ENCODE measurements at regions not wholly inside any gene's neighbourhood (a gene's known extent, or its start where the extent isn't known, plus 50 kb on each side); places are given as distances from the start of the nearest gene placed in this dataset.

- TF ChIP-seq POLR2A (IDR thresholded peaks at IDR 0.05; ENCODE audit: borderline replicate concordance, extremely low read depth, insufficient read depth, insufficient read length) (no peak), YY1 (IDR thresholded peaks at IDR 0.05; ENCODE audit: extremely low read depth, insufficient replicate concordance, low read depth, low read length) (no peak), FOSL1 (IDR thresholded peaks at IDR 0.05; ENCODE audit: low read depth) (no peak), JUND (IDR thresholded peaks at IDR 0.05) (no peak), SIN3A (IDR thresholded peaks at IDR 0.05; ENCODE audit: low read depth) (no peak), EZH2phosphoT487 (IDR thresholded peaks at IDR 0.05; ENCODE audit: borderline replicate concordance) (no peak), EGR1 (IDR thresholded peaks at IDR 0.05; ENCODE audit: low read depth) (no peak), ATF3 (IDR thresholded peaks at IDR 0.05) (no peak), RAD21 (IDR thresholded peaks at IDR 0.05; ENCODE audit: low read depth) (no peak)
- TF ChIP-seq, protein P1, sequence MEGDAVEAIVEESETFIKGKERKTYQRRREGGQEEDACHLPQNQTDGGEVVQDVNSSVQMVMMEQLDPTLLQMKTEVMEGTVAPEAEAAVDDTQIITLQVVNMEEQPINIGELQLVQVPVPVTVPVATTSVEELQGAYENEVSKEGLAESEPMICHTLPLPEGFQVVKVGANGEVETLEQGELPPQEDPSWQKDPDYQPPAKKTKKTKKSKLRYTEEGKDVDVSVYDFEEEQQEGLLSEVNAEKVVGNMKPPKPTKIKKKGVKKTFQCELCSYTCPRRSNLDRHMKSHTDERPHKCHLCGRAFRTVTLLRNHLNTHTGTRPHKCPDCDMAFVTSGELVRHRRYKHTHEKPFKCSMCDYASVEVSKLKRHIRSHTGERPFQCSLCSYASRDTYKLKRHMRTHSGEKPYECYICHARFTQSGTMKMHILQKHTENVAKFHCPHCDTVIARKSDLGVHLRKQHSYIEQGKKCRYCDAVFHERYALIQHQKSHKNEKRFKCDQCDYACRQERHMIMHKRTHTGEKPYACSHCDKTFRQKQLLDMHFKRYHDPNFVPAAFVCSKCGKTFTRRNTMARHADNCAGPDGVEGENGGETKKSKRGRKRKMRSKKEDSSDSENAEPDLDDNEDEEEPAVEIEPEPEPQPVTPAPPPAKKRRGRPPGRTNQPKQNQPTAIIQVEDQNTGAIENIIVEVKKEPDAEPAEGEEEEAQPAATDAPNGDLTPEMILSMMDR (IDR thresholded peaks at IDR 0.05 in 2 of 3, conservative IDR thresholded peaks at IDR 0.05 in 1 of 3; ENCODE audit: borderline replicate concordance in 1 of 3, insufficient read depth in 1 of 3, low read depth in 2 of 3, low read length in 2 of 3), result no peak
- TF ChIP-seq, protein P2, sequence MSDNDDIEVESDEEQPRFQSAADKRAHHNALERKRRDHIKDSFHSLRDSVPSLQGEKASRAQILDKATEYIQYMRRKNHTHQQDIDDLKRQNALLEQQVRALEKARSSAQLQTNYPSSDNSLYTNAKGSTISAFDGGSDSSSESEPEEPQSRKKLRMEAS (IDR thresholded peaks at IDR 0.05), result no peak
These were observed 175.9 kb upstream of the LRIG3 start for GRCh38 chr12:59096246-59096645.
